ENCODE measurements at regions not wholly inside any gene's neighbourhood (a gene's known extent, or its start where the extent isn't known, plus 50 kb on each side); places are given as distances from the start of the nearest gene placed in this dataset.

DNA sequence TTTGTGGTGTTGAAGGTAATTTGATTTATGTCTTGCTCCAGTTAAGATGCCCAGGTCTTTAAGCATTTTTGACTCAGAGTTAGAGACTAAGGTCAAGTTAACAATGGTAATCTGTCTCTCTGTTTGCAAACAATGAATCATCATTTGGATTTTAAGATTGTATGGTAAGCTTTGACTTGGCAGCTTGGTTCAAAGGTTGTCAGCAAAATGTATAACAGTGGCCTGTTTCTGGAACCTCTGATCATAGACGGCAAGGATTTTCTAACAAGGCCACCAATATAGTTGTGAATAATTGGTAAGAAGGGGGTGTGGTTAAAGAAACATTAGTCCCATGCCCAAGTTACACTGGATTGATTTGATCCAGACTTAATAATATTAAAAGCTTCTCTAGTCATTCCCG lies 775.2 kb upstream of the GOLIM4 start:
- Histone ChIP-seq H4K20me1 (ENCODE audit: insufficient read depth) (no peaks in the 10 kb centered on the region), H3K9me3 (ENCODE audit: insufficient read depth, low read depth) (no peaks in the 10 kb centered on the region), H3K79me2 (ENCODE audit: low read depth) (no peaks in the 10 kb centered on the region), H3K36me3 (ENCODE audit: low read depth) (no peaks in the 10 kb centered on the region), H3K4me2 (0 out of 2 replicates have a peak overlapping the region, but pooled peaks have one; percentile 2), H2AFZ (no peak overlapping the region), H3K27ac (no peak overlapping the region), H3K9me2 (ENCODE audit: insufficient read depth) (no peaks in the 10 kb centered on the region), H3K27me3 (ENCODE audit: insufficient read depth, low read depth) (no peaks in the 10 kb centered on the region), H3K4me1 (replicated peaks; ENCODE audit: insufficient read depth) (peaks cover 15% of the 10 kb centered on the region; the same call in 1 of the 2 replicates), H3K4me3 (no peak overlapping the region), H3F3A (ENCODE audit: insufficient read depth, low read depth) (peaks cover 8% of the 10 kb centered on the region; the same call in 1 of the 2 replicates)
- POLR2A ChIA-PET (ENCODE audit: unreplicated experiment) = no interaction called here
- TF ChIP-seq EZH2 (IDR thresholded peaks at IDR 0.05; ENCODE audit: low read depth) = no peak
- TF ChIP-seq, protein P1, sequence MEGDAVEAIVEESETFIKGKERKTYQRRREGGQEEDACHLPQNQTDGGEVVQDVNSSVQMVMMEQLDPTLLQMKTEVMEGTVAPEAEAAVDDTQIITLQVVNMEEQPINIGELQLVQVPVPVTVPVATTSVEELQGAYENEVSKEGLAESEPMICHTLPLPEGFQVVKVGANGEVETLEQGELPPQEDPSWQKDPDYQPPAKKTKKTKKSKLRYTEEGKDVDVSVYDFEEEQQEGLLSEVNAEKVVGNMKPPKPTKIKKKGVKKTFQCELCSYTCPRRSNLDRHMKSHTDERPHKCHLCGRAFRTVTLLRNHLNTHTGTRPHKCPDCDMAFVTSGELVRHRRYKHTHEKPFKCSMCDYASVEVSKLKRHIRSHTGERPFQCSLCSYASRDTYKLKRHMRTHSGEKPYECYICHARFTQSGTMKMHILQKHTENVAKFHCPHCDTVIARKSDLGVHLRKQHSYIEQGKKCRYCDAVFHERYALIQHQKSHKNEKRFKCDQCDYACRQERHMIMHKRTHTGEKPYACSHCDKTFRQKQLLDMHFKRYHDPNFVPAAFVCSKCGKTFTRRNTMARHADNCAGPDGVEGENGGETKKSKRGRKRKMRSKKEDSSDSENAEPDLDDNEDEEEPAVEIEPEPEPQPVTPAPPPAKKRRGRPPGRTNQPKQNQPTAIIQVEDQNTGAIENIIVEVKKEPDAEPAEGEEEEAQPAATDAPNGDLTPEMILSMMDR (conservative IDR thresholded peaks at IDR 0.05) = no peak
- intact Hi-C loops (cut with micrococcal nuclease; ENCODE audit: unreplicated experiment) = no loop called here
- BruUV-seq (replicated peaks) = no TSS peak
- peak in 1 of 2 experiments; percentile 80 for DNase-seq
- CTCF ChIA-PET = no interaction called here

DNA sequence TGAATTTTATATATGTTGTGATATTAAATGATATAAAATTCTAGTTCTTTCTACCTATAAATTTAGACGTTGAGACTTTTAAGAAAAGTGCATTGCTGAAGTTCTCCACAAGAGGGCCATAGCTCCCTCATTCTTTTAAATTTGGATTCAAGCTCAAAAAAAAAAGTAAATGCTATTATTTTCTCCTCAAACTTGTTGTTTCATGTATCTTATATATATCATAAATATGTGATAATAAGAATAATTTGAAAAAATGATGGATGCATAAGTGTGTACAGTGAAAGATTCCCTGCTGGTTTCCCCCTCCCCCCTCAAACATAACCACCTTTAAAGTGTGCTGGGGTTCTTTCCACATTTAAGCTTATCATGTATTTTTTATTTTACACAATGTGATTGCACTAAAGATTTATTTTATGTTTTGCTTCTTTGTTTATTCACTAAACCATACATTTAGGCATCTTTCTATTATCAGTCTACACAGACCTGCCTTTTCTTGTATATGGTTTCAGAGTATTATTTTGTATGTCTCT lies 769.4 kb upstream of the GOLIM4 start:
- Histone ChIP-seq H3K4me3 (no peak overlapping the region), H3K4me1 (replicated peaks; ENCODE audit: insufficient read depth) (no peaks in the 10 kb centered on the region; the same call in 1 of the 2 replicates), H3K36me3 (ENCODE audit: low read depth) (no peaks in the 10 kb centered on the region), H3K27ac (no peak overlapping the region), H4K20me1 (ENCODE audit: insufficient read depth) (no peaks in the 10 kb centered on the region), H3K9me2 (ENCODE audit: insufficient read depth) (no peaks in the 10 kb centered on the region), H3K79me2 (ENCODE audit: low read depth) (no peaks in the 10 kb centered on the region), H3K4me2 (no peak overlapping the region), H3K27me3 (ENCODE audit: insufficient read depth, low read depth) (no peaks in the 10 kb centered on the region), H3F3A (ENCODE audit: insufficient read depth, low read depth) (no peaks in the 10 kb centered on the region), H3K9me3 (ENCODE audit: insufficient read depth, low read depth) (no peaks in the 10 kb centered on the region), H2AFZ (no peak overlapping the region)
- DNase-seq = peak in 1 of 2 experiments; percentile 23
- intact Hi-C loops (cut with micrococcal nuclease; ENCODE audit: unreplicated experiment) = loop anchor here (1.0 to 5.0 kb wide), 6 partner anchors 87 to 879 kb away; no protein-coding TSS in a partner anchor
- TF ChIP-seq, protein P1 (conservative IDR thresholded peaks at IDR 0.05) = peak; percentile 94
- TF ChIP-seq EZH2 (IDR thresholded peaks at IDR 0.05; ENCODE audit: low read depth) = no peak
- no TSS peak for BruUV-seq (replicated peaks)
- ChIA-PET CTCF (interaction anchor here (0.6 to 1.7 kb wide), 16 partner anchors 11 to 807 kb away, joined by 3 to 12 read pairs (median 4); no protein-coding TSS in a partner anchor), POLR2A (ENCODE audit: unreplicated experiment) (interaction anchor here (0.5 to 0.9 kb wide), 5 partner anchors 100 to 478 kb away, joined by 3 to 6 read pairs (median 4); no protein-coding TSS in a partner anchor)

DNA sequence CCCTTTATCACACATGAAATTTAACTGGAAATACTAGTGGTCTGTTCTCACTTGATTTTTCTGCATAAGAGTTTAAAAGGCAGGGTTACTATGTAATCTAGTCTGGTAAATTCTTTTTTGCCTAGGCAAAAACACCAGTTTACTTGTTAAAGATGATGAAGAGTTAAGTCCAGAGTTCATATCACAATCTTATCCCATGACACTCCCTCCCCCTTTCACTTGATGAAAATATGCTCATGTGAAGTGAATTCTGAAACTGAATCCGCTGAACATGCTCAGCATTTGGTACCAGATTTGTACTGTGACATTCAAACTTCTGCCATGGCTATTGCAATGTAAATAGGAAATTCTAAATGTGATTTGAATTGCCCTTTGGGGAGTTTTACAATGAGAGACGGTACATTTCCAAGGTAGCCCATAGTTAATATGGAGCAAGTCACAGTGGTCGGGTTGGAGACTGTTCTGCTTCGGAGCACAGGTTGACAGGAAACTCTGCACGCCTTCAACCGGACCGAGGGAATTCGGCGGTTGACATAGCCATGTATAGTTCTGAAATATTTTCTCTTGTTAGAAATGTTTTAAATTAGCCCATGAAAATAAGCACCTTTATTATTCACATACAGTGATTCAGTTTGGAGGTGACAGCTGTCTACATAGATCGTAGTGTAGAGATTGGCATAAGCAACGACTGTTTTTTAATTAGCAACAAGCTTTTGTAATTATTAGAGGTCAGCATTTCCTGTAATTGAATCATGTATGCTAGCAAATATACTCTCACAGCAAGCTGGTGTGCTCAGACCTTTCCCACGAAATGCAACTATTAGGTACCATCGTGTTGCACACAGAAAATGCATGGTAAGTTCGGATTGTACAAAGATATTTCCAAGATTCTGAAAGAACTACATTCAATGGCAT lies 768.6 kb upstream of the GOLIM4 start:
- no peaks in the 10 kb centered on the region for H3K27me3 ChIP-seq (ENCODE audit: insufficient read depth, low read depth)
- no peak overlapping the region for H3K4me3 ChIP-seq
- no peak overlapping the region for H2AFZ ChIP-seq
- ChIA-PET CTCF (interaction anchor here (0.6 to 1.7 kb wide), 11 partner anchors 12 to 808 kb away, joined by 3 to 12 read pairs (median 4); no protein-coding TSS in a partner anchor), POLR2A (ENCODE audit: unreplicated experiment) (interaction anchor here (0.6 to 0.9 kb wide), 3 partner anchors 161 to 479 kb away, joined by 3 to 6 read pairs (median 4); no protein-coding TSS in a partner anchor)
- no peaks in the 10 kb centered on the region; the same call in 1 of the 2 replicates for H3K4me1 ChIP-seq (replicated peaks; ENCODE audit: insufficient read depth)
- no peaks in the 10 kb centered on the region for H3K79me2 ChIP-seq (ENCODE audit: low read depth)
- intact Hi-C loops (cut with micrococcal nuclease; ENCODE audit: unreplicated experiment) = loop anchor here (1.0 to 5.0 kb wide), 6 partner anchors 88 to 880 kb away; no protein-coding TSS in a partner anchor
- no peak overlapping the region for H3K4me2 ChIP-seq
- H3K27ac ChIP-seq = no peak overlapping the region
- no peaks in the 10 kb centered on the region for H3K36me3 ChIP-seq (ENCODE audit: low read depth)
- H3K9me2 ChIP-seq (ENCODE audit: insufficient read depth) = no peaks in the 10 kb centered on the region
- H3F3A ChIP-seq (ENCODE audit: insufficient read depth, low read depth) = no peaks in the 10 kb centered on the region
- TF ChIP-seq, protein P1 (conservative IDR thresholded peaks at IDR 0.05) = no peak
- TF ChIP-seq EZH2 (IDR thresholded peaks at IDR 0.05; ENCODE audit: low read depth) = no peak
- no peak for DNase-seq
- H3K9me3 ChIP-seq (ENCODE audit: insufficient read depth, low read depth) = no peaks in the 10 kb centered on the region
- no peaks in the 10 kb centered on the region for H4K20me1 ChIP-seq (ENCODE audit: insufficient read depth)
- no TSS peak for BruUV-seq (replicated peaks)

Data from PC-9 (cell line).